ENCODE measurements at regions not wholly inside any gene's neighbourhood (a gene's known extent, or its start where the extent isn't known, plus 50 kb on each side); places are given as distances from the start of the nearest gene placed in this dataset.

GRCh38 chr15:91562698-91563097 lies 290.8 kb upstream of the SLCO3A1 start:
- DNase-seq = no peak

- no peak for DNase-seq
Observed at GRCh38 chr15:91564631-91565030, 288.9 kb upstream of the SLCO3A1 start.

- no peak for DNase-seq
Observed at GRCh38 chr15:91566141-91566540, 287.4 kb upstream of the SLCO3A1 start.

DNA sequence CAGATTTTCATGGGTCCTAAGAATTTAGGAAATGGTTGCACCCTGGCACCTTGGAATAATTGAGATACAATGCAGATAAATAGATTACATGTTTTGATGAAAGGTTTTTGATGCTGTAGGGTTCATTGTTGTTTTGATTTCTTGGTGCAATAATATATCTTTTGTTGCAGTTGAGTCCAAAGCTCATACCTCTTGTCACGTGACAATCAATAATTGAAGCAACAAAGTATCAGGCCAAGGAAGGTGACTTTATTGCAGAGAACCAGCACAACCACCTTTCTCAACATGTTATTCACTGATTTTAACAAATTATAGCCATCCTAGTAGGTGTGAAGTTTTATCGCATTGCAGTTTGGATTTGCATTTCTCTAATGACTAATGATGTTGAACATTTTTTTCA lies 285.5 kb upstream of the SLCO3A1 start:
- no peak for DNase-seq

DNA sequence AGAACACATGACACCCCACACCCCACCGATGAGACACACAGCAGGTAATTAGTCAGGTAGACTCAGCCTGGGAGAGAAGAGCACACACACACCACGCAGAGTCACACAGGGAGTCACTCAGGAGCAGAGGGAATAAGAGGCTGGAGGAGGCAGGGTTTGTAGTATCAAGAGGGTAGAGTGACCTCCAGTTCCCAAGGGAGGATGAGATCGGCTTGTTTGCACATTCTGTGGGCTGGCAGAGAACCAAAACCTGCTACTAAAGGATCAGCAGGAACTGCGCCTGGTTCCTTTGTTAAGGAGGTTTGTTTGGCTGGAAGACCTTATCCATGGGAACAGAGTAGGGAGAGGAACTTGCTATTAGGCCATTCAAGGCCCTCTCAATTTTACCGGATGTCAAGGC lies 281.4 kb upstream of the SLCO3A1 start:
- DNase-seq = peak; percentile 71

- DNase-seq = no peak
Observed at GRCh38 chr15:91576096-91576495, 277.4 kb upstream of the SLCO3A1 start.

GRCh38 chr15:91578511-91578910 lies 275.0 kb upstream of the SLCO3A1 start:
- no peak for DNase-seq

DNA sequence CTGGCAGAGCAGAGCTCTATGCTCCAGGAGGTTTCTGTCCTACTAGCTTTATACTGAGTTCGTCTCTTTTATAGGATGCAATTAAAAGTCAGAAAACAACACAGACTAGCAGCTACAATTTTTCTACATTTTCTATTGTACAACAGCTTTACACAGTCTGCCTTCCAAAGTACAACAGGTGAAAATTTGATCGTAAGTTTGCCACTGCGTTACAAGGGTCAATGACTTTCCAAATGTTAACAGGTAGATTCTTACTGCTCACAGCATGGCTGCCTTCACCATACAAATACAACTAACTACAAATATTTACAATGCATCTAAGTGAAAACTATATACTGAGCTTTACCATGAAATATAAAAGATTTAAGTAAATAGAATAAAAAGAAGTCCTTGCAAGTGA lies 268.6 kb upstream of the SLCO3A1 start:
- no peak for DNase-seq

DNA sequence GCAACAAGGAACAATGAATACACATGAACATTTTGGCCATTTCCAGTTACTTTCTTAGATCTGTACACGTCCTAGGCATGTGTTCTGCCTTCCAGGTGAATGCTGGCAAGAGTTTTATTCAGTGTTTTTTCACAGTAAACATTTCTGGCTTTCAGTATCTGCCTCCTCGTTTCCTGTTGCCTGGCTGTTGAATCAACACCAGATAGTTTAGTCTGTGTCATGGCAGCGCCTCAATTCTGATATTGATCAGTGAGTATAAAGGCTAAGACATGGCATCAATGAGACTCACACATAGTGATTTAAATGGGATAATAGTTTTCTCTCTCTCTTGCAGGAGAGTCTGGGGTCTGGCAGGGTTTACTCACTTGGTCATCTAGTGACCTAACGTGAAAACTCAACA lies 266.9 kb upstream of the SLCO3A1 start:
- no peak for DNase-seq

- no peak for DNase-seq
Observed at GRCh38 chr15:91589360-91589759, 264.1 kb upstream of the SLCO3A1 start.

- DNase-seq = no peak
Observed at GRCh38 chr15:91592567-91592966, 260.9 kb upstream of the SLCO3A1 start.

DNA sequence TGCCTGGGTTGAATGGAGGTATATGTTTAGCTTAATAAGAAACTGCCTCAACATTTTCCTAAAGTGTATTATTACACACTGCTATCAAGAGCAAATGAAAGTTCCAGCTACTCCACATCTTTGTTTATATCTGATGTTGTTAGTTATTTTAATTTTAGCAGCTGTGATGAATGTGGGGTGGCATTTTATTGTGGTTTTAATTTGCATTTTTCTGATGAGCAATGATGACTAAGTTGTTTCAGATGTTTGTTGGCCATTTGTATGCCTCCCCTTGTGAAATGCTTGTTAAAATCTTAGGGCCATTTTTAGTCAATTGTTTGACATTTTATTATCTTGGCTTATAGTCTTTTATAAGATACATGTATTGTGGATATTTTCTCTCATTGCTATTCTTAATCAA lies 260.4 kb upstream of the SLCO3A1 start:
- DNase-seq = peak; percentile 54

GRCh38 chr15:91593653-91594052 lies 259.9 kb upstream of the SLCO3A1 start:
- peak; percentile 7 for DNase-seq

DNA sequence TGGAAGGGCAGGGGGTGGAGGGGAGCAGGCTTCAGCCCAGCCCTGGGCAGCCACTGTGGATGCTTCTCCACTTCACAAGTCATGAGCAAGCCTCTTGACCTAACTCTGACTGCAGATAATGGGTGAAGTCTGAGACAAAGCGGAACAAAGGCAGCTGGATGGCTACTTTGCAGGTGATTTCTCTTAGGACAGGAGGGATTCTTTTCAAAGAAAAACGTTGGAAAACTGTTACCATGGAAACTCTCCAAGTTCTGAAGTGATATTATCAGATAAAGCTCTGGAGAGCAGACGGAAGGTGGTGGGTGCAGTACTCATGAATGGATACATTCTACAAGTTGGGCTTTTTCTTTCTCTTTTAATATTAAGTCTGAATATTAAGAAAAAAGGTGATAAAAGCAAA lies 254.2 kb upstream of the SLCO3A1 start:
- DNase-seq = no peak

DNA sequence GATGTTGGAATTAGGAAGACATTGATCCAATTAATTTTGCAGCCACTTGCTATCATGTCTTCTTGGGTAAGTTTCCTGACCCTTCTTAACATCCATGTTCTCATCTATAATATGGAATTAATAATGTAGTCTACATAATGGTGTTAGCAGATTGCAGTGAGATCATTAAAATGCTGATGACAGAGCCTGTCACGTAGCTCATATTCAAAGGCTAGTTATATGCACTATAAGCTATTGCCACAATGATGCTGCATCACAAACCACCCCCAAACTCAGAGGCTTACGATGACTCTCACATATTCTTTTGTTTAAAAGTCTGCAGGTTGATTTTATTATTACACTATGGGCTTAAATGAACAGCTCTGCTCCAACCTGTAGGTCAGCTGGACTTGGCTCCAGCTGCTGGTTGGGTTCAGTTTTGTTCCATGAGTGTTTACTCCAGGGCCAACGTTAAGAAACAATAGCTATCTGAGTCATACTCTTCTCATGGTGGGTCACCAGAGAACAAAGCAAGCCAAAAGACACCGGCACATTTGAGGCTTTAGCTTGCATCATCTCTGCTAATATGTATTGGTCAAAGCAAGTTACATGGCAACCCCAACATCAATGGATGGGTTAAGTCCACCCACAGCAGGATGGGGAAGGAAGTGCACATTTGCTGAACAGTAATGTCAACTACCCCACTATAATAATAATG lies 250.0 kb upstream of the SLCO3A1 start:
- DNase-seq = no peak

- no peak for DNase-seq
Observed at GRCh38 chr15:91604122-91604521, 249.4 kb upstream of the SLCO3A1 start.

GRCh38 chr15:91605576-91605975 lies 247.9 kb upstream of the SLCO3A1 start:
- DNase-seq = no peak

DNA sequence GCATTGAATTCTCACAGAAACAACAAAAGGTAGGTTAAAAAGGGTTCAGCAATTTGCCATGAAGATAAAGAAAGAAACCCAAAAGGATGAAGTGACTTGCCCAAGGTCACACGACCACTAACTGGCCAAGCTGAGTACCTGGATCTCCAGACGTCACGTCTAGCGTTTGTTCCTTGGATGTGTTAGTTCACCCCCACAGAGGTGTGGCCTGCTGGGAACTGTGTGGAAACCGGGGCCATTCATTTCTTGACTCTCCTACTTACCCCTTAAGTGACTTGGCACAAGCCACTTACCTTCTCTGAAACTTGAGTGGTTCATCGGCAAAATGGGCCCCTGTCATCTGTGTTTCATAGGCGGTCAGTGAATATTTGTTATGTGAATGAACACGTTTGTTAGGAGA lies 244.3 kb upstream of the SLCO3A1 start:
- DNase-seq = no peak

GRCh38 chr15:91609966-91610365 lies 243.5 kb upstream of the SLCO3A1 start:
- DNase-seq = no peak

GRCh38 chr15:91611561-91612323 lies 241.8 kb upstream of the SLCO3A1 start:
- DNase-seq = no peak

GRCh38 chr15:91620229-91620628 lies 233.3 kb upstream of the SLCO3A1 start:
- DNase-seq = no peak

- DNase-seq = no peak
Observed at GRCh38 chr15:91622235-91622634, 231.3 kb upstream of the SLCO3A1 start.

DNA sequence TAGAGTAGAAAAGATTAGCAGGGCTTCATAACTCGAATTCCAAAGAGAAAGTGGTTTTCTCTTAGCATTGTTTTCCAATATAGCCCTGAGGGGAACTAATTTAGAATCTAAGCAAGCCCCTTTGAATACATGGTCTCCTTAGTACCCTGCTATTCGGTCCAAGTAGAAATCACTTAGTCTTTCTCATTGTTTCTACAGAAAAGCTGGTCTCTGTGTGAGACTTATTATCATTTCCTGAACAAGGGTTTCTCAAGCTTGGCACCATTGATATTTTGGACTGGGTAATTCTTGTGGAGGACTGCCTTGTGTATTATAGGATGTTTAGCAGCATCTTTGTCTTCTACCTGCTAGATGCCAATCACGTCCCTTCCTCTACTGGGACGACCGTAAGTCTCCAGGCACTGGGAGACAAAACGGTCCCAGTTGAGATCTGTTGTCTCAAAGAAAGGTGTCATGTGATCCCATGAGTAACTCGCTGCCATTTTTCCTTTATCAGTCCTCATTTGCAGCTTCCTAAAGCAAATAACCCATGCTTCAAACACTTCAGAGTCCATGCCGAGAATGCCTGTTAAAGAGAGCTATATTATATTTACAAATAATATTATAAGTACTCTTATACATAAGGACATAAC lies 230.7 kb upstream of the SLCO3A1 start:
- DNase-seq = no peak

- DNase-seq = no peak
Observed at GRCh38 chr15:91624353-91624968, 229.0 kb upstream of the SLCO3A1 start.

Data from fibroblast of skin of right quadriceps (primary cell).